K562 (cell line): ENCODE measurements at regions not wholly inside any gene's neighbourhood (a gene's known extent, or its start where the extent isn't known, plus 50 kb on each side); places are given as distances from the start of the nearest gene placed in this dataset.

Experiments used
- NR1H2 ChIP-seq: sonication (generic); formaldehyde crosslinking; IDR thresholded peaks from 2 replicates; pipeline ENCODE4 v1.4.0; 2020; ENCODE audit warnings: mild to moderate bottlenecking, missing genetic modification reagents
- ZNF318 ChIP-seq, 2 experiments: fragments of 450-650 bp; IDR thresholded peaks; 2 replicates each; pipeline ENCODE4 v1.6.1; 2016; ENCODE audit warnings: mild to moderate bottlenecking in 2 of 2, borderline replicate concordance in 1 of 2, low read depth in 1 of 2, moderate library complexity in 1 of 2

- TF ChIP-seq ZNF318 (IDR thresholded peaks at IDR 0.05; ENCODE audit: borderline replicate concordance in 1 of 2, low read depth in 1 of 2) (no peak), NR1H2 (CRISPR knock-in tag) (no peak)
These were observed 220.3 kb upstream of the IER5L start (continued) for GRCh38 chr9:129398101-129398960.
